GM18861 (cell line): ENCODE measurements at regions not wholly inside any gene's neighbourhood (a gene's known extent, or its start where the extent isn't known, plus 50 kb on each side); places are given as distances from the start of the nearest gene placed in this dataset.
"Not testable (repeated sequence)": the region's sequence is repeated elsewhere in the genome, so short reads cannot be mapped to it uniquely, and the experiment has no call there.

Experiments used
- ATAC-seq: cut with Tn5 transposase; IDR thresholded peaks from one replicate; pipeline ENCODE4 v1.9.1; 2021; ENCODE audit not compliant: unreplicated experiment

- ATAC-seq = no peak
These were observed 306.8 kb upstream of the ATP11B start for GRCh38 chr3:182486463-182486862.

GRCh38 chr3:182487143-182487542 lies 306.2 kb upstream of the ATP11B start:
- no peak for ATAC-seq

GRCh38 chr3:182487611-182488010 lies 305.7 kb upstream of the ATP11B start:
- ATAC-seq = no peak

- no peak for ATAC-seq
These were observed 302.5 kb upstream of the ATP11B start for GRCh38 chr3:182490596-182491491.

GRCh38 chr3:182491577-182491976 lies 301.7 kb upstream of the ATP11B start:
- ATAC-seq = no peak

- no peak for ATAC-seq
These were observed 300.8 kb upstream of the ATP11B start for GRCh38 chr3:182492536-182492935.

GRCh38 chr3:182500289-182500688 lies 293.0 kb upstream of the ATP11B start:
- no peak for ATAC-seq

GRCh38 chr3:182501856-182502255 lies 291.4 kb upstream of the ATP11B start:
- ATAC-seq = no peak

- ATAC-seq = no peak
These were observed 289.9 kb upstream of the ATP11B start for GRCh38 chr3:182503401-182503800.

GRCh38 chr3:182508919-182509711 lies 284.2 kb upstream of the ATP11B start:
- ATAC-seq = no peak

- ATAC-seq = no peak
These were observed 283.4 kb upstream of the ATP11B start for GRCh38 chr3:182509844-182510460.

- no peak for ATAC-seq
These were observed 278.9 kb upstream of the ATP11B start for GRCh38 chr3:182514236-182514964.

GRCh38 chr3:182516597-182517336 lies 276.5 kb upstream of the ATP11B start:
- ATAC-seq = no peak

GRCh38 chr3:182519569-182519968 lies 273.7 kb upstream of the ATP11B start:
- ATAC-seq = no peak

GRCh38 chr3:182521339-182521738 lies 272.0 kb upstream of the ATP11B start:
- ATAC-seq = no peak

GRCh38 chr3:182523424-182523823 lies 269.9 kb upstream of the ATP11B start:
- not testable (repeated sequence) for ATAC-seq

GRCh38 chr3:182523836-182524235 lies 269.5 kb upstream of the ATP11B start:
- no peak for ATAC-seq

GRCh38 chr3:182524711-182525401 lies 268.4 kb upstream of the ATP11B start:
- ATAC-seq = no peak

- ATAC-seq = no peak
These were observed 267.4 kb upstream of the ATP11B start for GRCh38 chr3:182525766-182526374.
